ENCODE measurements at regions not wholly inside any gene's neighbourhood (a gene's known extent, or its start where the extent isn't known, plus 50 kb on each side); places are given as distances from the start of the nearest gene placed in this dataset.

DNA sequence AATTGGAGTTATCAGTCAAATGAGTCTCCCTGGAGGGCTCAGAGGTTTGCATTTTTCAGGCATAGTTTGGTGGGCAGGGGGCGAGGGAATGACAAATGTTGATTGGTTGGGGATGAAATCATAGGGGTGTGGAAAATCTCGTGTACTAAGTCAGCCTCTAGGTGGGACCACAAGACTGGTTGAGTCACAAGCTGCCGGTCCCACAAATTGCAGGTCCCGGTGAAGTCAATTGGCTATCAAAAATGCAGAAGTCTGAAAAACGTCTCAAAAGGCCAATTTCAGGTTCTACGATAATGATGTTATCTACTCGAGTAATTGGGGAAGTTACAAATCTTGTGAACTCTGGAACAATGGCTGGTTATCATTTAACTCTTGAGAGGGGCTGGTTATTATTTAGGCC lies 98.8 kb upstream of the DHX15 start:
- TF ChIP-seq CTCF (IDR thresholded peaks at IDR 0.05) (no peak), EP300 (IDR thresholded peaks at IDR 0.05; ENCODE audit: low read depth) (no peak), POLR2AphosphoS5 (IDR thresholded peaks at IDR 0.05) (no peak)

All from transverse colon (tissue), 4 donors.